ENCODE measurements at regions not wholly inside any gene's neighbourhood (a gene's known extent, or its start where the extent isn't known, plus 50 kb on each side); places are given as distances from the start of the nearest gene placed in this dataset.

DNA sequence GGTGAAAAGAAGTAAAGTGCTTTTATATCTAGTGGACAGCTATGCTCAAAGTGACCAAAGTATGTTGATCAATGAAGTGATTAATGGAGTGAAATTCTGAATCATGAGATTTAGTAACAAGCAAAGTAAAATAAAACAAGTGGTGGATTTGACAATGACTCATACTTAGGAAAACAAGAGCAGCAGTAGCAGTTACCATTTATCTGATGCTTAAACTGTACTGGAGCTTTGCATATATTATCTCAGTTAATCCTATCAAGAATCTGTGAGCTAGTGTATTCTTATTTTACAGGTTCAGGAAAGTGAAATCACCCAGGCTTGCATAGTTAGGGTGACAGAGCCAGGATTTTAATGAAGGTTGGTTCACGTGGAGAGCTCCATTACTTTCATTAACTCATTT is 50.6 kb upstream of the SPATA16 start:
- no peak for DNase-seq
- H3K9me3 ChIP-seq (replicated peaks; ENCODE audit: insufficient read depth, low read length) = no peaks in the 10 kb centered on the region

More for the DNA sequence above, 50.6 kb upstream of the SPATA16 start:
- Histone ChIP-seq H3K9ac (ENCODE audit: low read length) (no peak overlapping the region), H4K20me1 (ENCODE audit: insufficient read depth, low read length) (no peaks in the 10 kb centered on the region), H3K27me3 (replicated peaks; ENCODE audit: insufficient read depth, low read length) (no peaks in the 10 kb centered on the region), H3K4me2 (ENCODE audit: low read depth, low read length) (no peak overlapping the region), H3K9me2 (replicated peaks; ENCODE audit: insufficient read depth, low read length) (no peaks in the 10 kb centered on the region), H2AFZ (ENCODE audit: low read length) (no peak overlapping the region), H3K36me3 (replicated peaks; ENCODE audit: insufficient read depth, low read length) (no peaks in the 10 kb centered on the region), H3K4me1 (ENCODE audit: low read length) (no peaks in the 10 kb centered on the region), H3K27ac (ENCODE audit: low read length) (no peak overlapping the region), H3K79me2 (ENCODE audit: low read length) (no peaks in the 10 kb centered on the region), H3K4me3 (ENCODE audit: low read length) (no peak overlapping the region), H3F3A (ENCODE audit: insufficient read depth, low read length) (no peaks in the 10 kb centered on the region)
- TF ChIP-seq EZH2 (optimal IDR thresholded peaks at IDR 0.05; ENCODE audit: low read depth, low read length) (no peak), EZH2phosphoT487 (IDR thresholded peaks at IDR 0.05; ENCODE audit: low read length) (no peak)
- TF ChIP-seq, protein P1, sequence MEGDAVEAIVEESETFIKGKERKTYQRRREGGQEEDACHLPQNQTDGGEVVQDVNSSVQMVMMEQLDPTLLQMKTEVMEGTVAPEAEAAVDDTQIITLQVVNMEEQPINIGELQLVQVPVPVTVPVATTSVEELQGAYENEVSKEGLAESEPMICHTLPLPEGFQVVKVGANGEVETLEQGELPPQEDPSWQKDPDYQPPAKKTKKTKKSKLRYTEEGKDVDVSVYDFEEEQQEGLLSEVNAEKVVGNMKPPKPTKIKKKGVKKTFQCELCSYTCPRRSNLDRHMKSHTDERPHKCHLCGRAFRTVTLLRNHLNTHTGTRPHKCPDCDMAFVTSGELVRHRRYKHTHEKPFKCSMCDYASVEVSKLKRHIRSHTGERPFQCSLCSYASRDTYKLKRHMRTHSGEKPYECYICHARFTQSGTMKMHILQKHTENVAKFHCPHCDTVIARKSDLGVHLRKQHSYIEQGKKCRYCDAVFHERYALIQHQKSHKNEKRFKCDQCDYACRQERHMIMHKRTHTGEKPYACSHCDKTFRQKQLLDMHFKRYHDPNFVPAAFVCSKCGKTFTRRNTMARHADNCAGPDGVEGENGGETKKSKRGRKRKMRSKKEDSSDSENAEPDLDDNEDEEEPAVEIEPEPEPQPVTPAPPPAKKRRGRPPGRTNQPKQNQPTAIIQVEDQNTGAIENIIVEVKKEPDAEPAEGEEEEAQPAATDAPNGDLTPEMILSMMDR (IDR thresholded peaks at IDR 0.05; ENCODE audit: low read length) = no peak
